D341Med (cell line): ENCODE measurements at regions not wholly inside any gene's neighbourhood (a gene's known extent, or its start where the extent isn't known, plus 50 kb on each side); places are given as distances from the start of the nearest gene placed in this dataset.
"Not testable (repeated sequence)": the region's sequence is repeated elsewhere in the genome, so short reads cannot be mapped to it uniquely, and the experiment has no call there.

Experiments
- DNase-seq: peaks from one replicate; pipeline ENCODE4 v3.0.0; 2012; ENCODE audit warnings: low spot score

DNA sequence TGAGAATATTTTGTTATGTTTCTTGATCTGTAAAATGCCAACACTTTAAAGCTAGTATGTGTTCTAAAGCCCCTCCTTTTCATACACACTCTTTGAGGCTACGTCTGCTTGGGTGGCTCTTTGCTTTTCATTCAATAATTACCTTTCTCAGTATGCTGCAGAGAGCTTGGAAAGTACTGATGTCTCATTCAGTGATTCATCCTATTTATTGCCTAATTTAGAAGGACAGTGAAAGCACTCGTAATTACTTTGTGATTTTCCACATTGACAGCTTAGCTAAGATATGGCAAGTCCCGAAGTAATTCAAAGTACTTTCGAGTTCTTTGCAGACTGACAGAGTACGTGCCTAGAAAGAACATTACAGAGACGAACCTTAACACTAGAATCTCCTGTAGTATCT is 57.2 kb downstream of the BMP15 start:
- no peak for DNase-seq

DNA sequence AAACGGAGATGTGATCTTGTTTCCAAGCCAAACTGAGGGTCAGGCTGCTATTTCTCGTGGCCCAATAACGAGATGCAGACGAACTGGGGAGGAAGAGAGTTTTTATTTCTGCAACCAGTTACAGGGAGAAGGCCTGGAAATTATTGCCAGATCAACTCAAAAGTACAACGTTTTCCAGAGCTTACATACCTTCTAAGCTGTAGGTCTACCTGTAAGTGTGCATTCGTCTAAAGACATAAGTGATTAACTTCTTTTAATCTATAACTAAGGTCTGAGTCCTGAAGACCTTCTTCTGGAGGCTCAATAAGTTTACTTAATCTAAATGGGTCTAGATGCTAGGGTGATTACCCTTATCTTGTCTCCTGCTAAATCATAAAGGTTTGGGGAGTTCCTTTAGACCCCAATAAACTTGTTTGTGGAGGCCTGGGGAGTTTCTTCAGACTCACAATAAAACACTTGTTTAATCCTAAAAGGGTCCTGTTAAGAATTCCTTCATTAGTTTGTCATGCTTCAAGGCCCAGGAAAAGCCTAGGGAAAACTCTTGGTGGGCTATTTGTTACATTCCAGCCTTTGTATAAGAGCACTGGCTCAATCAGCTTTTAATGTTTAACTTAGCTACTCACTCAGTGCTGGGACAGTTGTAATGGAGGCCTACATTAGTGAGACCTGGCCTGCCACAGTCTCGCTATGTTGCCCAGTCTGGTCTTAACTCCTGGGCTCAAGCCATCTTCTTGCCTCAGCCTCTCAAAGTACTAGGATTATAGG is 58.5 kb downstream of the BMP15 start:
- not testable (repeated sequence) for DNase-seq

DNA sequence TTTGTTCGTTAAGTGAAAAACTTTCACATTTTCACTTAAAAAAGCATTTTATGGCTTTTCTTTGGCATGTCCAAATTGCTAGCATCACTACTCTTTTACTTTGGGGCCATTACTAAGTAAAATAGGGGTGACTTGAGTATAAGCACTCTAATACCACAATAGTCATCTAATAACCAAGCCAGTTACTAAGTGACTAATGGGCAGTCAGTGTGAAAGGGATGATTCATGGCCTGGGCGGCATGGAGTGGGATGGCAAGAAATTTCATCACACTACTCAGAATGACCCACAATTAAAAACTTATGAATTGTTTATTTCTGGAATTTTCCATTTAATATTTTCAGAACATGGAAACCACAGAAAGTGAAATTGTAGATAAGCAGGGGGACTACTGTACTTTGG is 60.9 kb downstream of the BMP15 start:
- DNase-seq: no peak

GRCh38 chrX:50973199-50973598 is 62.7 kb downstream of the BMP15 start:
- DNase-seq: no peak

DNA sequence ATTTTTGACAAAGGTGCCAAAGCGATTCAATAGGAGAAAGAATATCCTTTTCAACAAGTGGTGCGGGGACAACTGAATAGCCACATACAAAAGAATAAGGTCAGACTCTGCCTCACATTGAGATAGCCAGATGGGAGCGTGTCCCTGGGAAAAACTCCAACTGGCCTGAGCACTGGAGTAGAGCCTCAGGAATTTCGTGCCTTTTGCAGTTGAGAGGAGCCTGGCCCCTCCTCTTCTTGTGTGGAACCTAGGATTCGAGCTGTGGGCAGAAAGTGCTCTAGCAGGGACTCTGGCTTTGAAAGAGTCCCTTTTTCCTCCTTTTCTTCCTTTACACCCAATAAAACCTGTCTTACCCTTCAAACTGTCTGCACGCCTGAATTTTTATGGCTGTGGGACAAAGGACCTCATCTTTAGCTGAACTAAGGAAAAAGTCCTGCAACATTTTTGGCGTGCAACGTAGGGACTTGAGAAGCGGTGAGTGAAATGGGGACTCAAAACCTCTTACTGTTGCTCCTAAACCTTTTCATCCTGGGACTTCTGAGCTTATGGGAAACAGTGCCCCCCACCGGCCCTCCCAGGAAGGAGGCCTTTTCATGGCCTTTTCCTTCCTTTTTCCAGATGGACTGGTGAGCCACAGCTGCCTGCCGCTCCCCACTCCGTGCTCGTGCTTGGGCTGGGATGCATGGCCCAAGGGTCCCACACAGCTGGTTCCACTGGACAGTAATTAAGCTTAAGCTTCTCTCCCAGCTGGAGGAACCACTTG is 68.6 kb downstream of the BMP15 start:
- DNase-seq: no peak

- DNase-seq: no peak
Measured at GRCh38 chrX:50980251-50980650, 69.7 kb downstream of the BMP15 start.

DNA sequence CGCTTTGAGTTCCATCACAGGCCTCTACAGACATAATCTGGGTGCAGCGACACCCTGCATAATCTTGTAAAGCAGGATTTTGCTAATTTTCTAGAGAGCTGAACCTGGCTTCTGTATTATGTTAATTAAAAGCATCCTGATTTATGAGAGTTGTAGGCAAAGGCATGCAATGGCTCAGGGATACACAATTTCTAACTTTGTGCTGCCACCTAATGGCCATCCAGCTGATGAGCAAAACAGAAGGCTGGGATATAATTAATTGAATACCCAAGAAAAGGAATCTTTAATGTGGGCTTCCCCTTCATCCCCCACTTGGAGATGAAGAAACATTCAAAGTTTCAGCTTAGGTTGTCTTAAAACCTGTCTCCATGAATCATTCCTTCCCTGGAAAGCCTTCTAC is 78.1 kb downstream of the BMP15 start:
- DNase-seq: peak; percentile 29

GRCh38 chrX:50996930-50997329 is 86.4 kb downstream of the BMP15 start:
- no peak for DNase-seq

DNA sequence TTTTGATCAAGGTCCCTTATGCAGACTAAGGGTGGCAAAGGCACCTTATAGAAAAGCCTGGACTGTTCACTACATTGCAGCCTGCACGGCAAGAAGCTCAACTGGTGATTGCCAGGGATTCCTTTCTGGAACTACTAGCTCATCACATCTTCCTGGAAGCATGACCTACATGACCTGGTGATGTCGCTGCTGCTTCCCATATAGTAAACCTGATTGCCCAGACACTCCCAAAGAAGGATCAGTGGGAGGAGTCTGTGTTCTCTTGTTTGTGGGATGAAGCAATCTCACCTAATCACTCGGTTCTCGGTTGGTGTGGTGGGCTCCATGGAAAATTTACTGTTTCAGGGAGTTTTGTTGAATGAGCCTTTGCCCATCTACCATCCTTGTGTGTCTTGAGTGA is 89.8 kb downstream of the BMP15 start:
- DNase-seq: not testable (repeated sequence)

- not testable (repeated sequence) for DNase-seq
Measured at GRCh38 chrX:51001733-51002632, 91.4 kb downstream of the BMP15 start.

GRCh38 chrX:51006064-51006463 is 95.5 kb downstream of the BMP15 start:
- DNase-seq: no peak

- DNase-seq: no peak
Measured at GRCh38 chrX:51024106-51024696, 113.7 kb downstream of the BMP15 start.

GRCh38 chrX:51026862-51027261 is 116.3 kb downstream of the BMP15 start:
- DNase-seq: no peak

DNA sequence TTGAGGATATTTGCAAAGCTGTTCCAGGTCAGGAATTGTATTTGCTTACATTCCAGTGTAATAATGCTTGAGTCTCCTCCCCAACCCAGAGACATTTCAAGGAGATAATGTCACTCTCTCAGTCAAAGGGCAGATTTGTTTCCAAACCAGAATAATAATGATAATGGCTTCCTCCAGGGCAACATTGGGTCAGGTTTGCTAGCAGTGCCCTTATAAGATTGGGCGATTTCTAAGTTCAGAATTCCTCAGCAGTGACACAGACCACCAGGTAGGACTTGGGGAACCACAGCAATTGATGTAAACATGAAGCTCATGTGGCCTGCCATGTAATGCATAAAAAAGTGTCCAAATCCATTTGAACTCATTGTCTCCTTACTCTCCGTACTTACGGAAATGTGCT is 125.2 kb downstream of the BMP15 start:
- no peak for DNase-seq

DNA sequence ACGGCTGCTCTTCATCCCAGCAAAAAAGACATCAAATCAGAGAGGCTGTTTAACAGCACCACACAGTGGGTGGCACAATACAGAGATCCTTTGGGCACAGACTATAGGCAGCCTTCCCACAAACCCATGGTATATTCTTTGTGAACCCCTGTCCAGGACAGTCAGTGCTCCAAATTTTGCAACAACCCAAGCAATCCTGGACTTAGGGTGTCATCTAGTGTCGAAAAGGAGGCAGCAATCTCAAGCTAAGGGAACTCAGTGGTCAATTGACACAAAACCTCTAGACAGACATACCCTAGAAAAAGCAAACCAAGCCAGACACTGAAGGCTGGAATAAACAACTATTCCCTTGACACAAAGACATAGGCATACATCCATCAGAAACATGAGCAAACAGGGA is 137.4 kb downstream of the BMP15 start:
- DNase-seq: no peak

DNA sequence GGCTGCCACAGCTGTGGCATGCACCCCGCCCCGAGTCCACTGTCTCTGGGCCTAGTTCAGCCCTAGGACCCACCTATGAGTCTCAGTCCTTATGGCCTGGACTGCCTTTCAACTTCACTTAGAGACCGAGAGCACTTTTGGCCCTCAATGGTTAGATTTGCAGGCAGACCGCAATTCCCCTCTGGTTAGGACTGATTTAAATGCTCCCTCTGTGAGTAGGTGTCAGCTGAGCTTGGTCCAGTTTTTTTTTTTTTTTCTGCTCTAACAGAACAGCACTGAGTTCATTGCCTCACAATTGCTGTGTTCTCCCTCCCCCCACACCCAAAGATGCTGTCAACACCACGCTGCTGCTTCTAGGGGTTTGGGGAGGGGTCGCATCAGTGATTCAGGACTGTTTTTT is 143.2 kb downstream of the BMP15 start:
- no peak for DNase-seq

- DNase-seq: no peak
Measured at GRCh38 chrX:51098046-51098445, 187.5 kb downstream of the BMP15 start.

DNA sequence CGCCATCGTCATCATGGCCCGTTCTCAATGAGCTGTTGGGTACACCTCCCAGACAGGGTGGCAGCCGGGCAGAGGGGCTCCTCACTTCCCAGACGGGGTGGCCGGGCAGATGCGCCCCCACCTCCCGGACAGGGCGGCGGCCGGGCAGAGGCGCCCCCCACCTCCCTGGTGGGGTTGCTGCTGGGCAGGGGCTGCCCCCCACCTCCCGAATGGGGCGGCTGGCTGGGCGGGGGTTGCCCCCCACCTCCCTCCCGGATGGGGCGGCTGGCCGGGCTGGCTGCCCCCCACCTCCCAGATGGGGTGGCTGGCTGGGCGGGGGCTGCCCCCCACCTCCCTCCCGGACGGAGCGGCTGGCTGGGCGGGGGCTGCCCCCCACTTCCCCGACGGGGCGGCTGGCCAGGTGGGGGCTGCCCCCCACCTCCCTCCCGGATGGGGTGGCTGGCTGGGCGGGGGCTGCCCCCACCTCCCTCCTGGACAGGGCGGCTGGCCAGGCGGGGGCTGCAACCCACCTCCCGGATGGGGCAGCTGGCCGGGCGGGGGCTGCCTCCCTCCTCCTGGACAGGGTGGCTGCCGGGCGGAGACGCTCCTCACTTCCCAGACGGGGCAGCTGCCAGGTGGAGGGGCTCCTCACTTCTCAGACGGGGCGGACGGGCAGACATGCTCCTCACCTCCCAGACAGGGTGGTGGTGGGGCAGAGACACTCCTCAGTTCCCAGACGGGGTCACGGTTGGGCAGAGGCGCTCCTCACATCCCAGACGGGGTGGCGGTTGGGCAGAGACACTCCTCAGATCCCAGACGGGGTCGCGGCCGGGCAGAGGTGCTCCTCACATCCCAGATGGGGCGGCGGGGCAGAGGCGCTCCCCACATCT is 208.8 kb downstream of the BMP15 start:
- DNase-seq: not testable (repeated sequence)

GRCh38 chrX:51125743-51126142 is 206.9 kb upstream of the NUDT10 start:
- DNase-seq: not testable (repeated sequence)

DNA sequence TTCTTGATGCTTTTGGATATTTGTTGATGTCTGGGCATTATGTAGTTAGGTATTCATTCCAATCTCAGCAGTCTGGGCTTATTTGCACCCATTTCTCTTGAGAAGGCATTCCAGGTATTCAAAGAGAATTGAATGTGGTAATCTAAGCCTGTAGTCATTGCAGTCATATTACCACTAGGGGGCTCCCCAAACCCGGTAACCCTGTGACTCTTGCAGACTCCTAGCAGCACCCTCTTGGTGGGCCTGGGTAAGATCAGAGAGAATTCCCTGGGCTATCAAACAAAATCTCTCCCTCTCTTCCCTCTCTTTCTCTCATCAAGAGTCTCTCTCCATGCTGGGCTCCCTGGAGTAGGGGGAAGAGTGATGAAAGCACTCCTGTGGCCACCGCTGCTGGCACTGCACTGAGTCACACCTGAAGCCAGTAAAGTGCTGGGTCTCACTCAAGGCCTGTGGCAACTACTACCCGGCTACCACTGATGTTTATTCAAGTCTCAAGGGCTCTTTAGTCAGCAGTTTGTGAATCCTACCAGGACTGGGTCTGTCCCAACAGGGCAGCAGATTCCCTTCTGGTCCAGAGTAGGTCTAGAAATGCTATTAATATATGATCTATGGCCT is 187.7 kb upstream of the NUDT10 start:
- DNase-seq: peak; percentile 29

GRCh38 chrX:51148848-51149247 is 183.8 kb upstream of the NUDT10 start:
- no peak for DNase-seq
